Smooth muscle cell (in vitro differentiated cells): ENCODE measurements at regions not wholly inside any gene's neighbourhood (a gene's known extent, or its start where the extent isn't known, plus 50 kb on each side); places are given as distances from the start of the nearest gene placed in this dataset.

Experiments used
- DNase-seq: peaks from one replicate; lab custom pipeline; 2025; ENCODE audit not compliant: unreplicated experiment; lab: John Stamatoyannopoulos, UW
- H2AFZ ChIP-seq: fragments of 200-600 bp; sonication (generic); 2 replicates; pipeline ENCODE4 v1.6.0; 2016; ENCODE audit warnings: antibody characterized with exemption, low read depth, mild to moderate bottlenecking
- H3F3A ChIP-seq: fragments of 200-600 bp; sonication (generic); 2 replicates; pipeline ENCODE4 v1.6.0; 2017; ENCODE audit warnings: antibody characterized with exemption, low read depth
- H3K27ac ChIP-seq: fragments of 200-600 bp; sonication (generic); 2 replicates; pipeline ENCODE4 v1.5.1; 2016; ENCODE audit warnings: low read depth, mild to moderate bottlenecking
- H3K27me3 ChIP-seq: fragments of 200-600 bp; sonication (generic); 2 replicates; pipeline ENCODE4 v1.6.1; 2016; ENCODE audit warnings: low read depth, mild to moderate bottlenecking
- H3K36me3 ChIP-seq: fragments of 200-600 bp; sonication (generic); 2 replicates; pipeline ENCODE4 v1.5.1; 2016; ENCODE audit warnings: low read depth
- H3K4me1 ChIP-seq: fragments of 200-600 bp; sonication (generic); 2 replicates; pipeline ENCODE4 v1.5.1; 2016; ENCODE audit warnings: low read depth
- H3K4me2 ChIP-seq: fragments of 200-600 bp; sonication (generic); 2 replicates; pipeline ENCODE4 v1.6.0; 2016; ENCODE audit warnings: mild to moderate bottlenecking
- H3K4me3 ChIP-seq: fragments of 200-600 bp; sonication (generic); 2 replicates; pipeline ENCODE4 v1.5.1; 2016; ENCODE audit warnings: mild to moderate bottlenecking
- H3K79me2 ChIP-seq: fragments of 200-600 bp; sonication (generic); 2 replicates; pipeline ENCODE4 v1.6.0; 2016; ENCODE audit warnings: low read depth, mild to moderate bottlenecking
- H3K9ac ChIP-seq: fragments of 200-600 bp; sonication (generic); 2 replicates; pipeline ENCODE4 v1.6.0; 2016; ENCODE audit warnings: low read depth
- H3K9me3 ChIP-seq: fragments of 200-600 bp; sonication (generic); replicated peaks from 2 replicates; pipeline ENCODE4 v1.5.1; 2016; ENCODE audit warnings: low read depth
- H4K20me1 ChIP-seq: fragments of 200-600 bp; sonication (generic); 2 replicates; pipeline ENCODE4 v1.6.0; 2016; ENCODE audit warnings: low read depth
- CTCF ChIP-seq: fragments of 200-600 bp; sonication (generic); IDR thresholded peaks from 2 replicates; pipeline ENCODE4 v1.5.1; 2017; ENCODE audit warnings: borderline replicate concordance, mild to moderate bottlenecking, antibody characterized with exemption; ENCODE audit not compliant: insufficient read depth, poor library complexity, severe bottlenecking
- WGBS: methylation state at CpG from one replicate; pipeline ENCODE4 v1.1.7; 2016; ENCODE audit warnings: low lambda C conversion rate; 5-methylcytosine and 5-hydroxymethylcytosine counted together

GRCh38 chr1:17919525-17920439 is 164.6 kb downstream of the ACTL8 start:
- Histone ChIP-seq H3K4me2 (no peak overlapping the region), H3K4me3 (no peak overlapping the region), H3K9me3 (no peaks in the 10 kb centered on the region), H3F3A (no peaks in the 10 kb centered on the region), H3K79me2 (no peaks in the 10 kb centered on the region), H3K27me3 (peaks cover 41% of the 10 kb centered on the region), H3K36me3 (no peaks in the 10 kb centered on the region), H3K4me1 (no peaks in the 10 kb centered on the region), H2AFZ (no peak overlapping the region), H3K27ac (no peak overlapping the region), H3K9ac (no peak overlapping the region), H4K20me1 (no peaks in the 10 kb centered on the region)
- DNase-seq: peak; percentile 3
- 45% methylated on average over 10 of the region's 10 CpGs for WGBS
- peak; percentile 11 for TF ChIP-seq CTCF

- WGBS: 76% methylated on average over 9 of the region's 9 CpGs
- H3F3A ChIP-seq: no peaks in the 10 kb centered on the region
- no peak for DNase-seq
- no peak overlapping the region for H3K27ac ChIP-seq
- no peak for TF ChIP-seq CTCF
- no peak overlapping the region for H2AFZ ChIP-seq
- H3K4me3 ChIP-seq: no peak overlapping the region
- H3K36me3 ChIP-seq: no peaks in the 10 kb centered on the region
- no peaks in the 10 kb centered on the region for H4K20me1 ChIP-seq
- H3K79me2 ChIP-seq: no peaks in the 10 kb centered on the region
- H3K4me1 ChIP-seq: no peaks in the 10 kb centered on the region
- H3K27me3 ChIP-seq: peaks cover 31% of the 10 kb centered on the region
- H3K4me2 ChIP-seq: no peak overlapping the region
- no peak overlapping the region for H3K9ac ChIP-seq
- no peaks in the 10 kb centered on the region for H3K9me3 ChIP-seq
Observed at GRCh38 chr1:17920881-17921640, 165.9 kb downstream of the ACTL8 start.

- no peaks in the 10 kb centered on the region for H3K79me2 ChIP-seq
- H3K36me3 ChIP-seq: no peaks in the 10 kb centered on the region
- TF ChIP-seq CTCF: peak; percentile 62
- no peaks in the 10 kb centered on the region for H3K4me1 ChIP-seq
- H3K4me2 ChIP-seq: no peak overlapping the region
- H2AFZ ChIP-seq: no peak overlapping the region
- no peaks in the 10 kb centered on the region for H4K20me1 ChIP-seq
- H3K4me3 ChIP-seq: no peak overlapping the region
- H3K9me3 ChIP-seq: no peaks in the 10 kb centered on the region
- WGBS: 5% methylated on average over 6 of the region's 6 CpGs
- no peaks in the 10 kb centered on the region for H3F3A ChIP-seq
- no peak overlapping the region for H3K27ac ChIP-seq
- DNase-seq: no peak
- H3K9ac ChIP-seq: no peak overlapping the region
- peaks cover 20% of the 10 kb centered on the region for H3K27me3 ChIP-seq
Observed at GRCh38 chr1:17922833-17923232, 167.7 kb downstream of the ACTL8 start.
